C4-2B (cell line): ENCODE measurements at regions not wholly inside any gene's neighbourhood (a gene's known extent, or its start where the extent isn't known, plus 50 kb on each side); places are given as distances from the start of the nearest gene placed in this dataset.

Experiments used
- H3K27ac ChIP-seq: fragments of 450-650 bp; 2 replicates; pipeline ENCODE4 v1.5.1; 2017
- ZFX ChIP-seq: fragments of 450-650 bp; IDR thresholded peaks from 2 replicates; pipeline ENCODE4 v1.6.1; 2017
- TF ChIP-seq, protein P1 (sequence below): fragments of 450-650 bp; conservative IDR thresholded peaks from 2 replicates; pipeline ENCODE4 v1.5.1; 2017; ENCODE audit warnings: mild to moderate bottlenecking

DNA sequence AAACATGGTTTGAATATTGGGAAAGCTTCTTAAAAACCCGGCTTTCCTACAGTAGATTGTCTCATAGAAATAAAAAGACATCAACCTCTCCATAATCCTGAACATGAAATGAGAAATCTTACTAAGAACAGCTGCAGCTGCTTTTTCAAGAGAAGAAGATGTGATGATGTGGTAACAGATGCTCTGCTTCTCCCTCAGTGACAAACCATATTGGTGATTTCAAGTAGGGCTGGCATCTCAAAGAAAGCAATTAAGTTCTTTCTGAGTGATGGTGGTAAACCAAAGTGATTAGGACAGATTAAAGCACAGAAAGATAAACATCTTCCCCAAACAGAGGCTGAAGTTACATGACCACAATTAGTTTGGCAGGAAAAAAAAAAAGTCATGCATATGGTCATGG is 1477.7 kb downstream of the RAPGEF2 start:
- no peak for TF ChIP-seq ZFX
- TF ChIP-seq, protein P1, sequence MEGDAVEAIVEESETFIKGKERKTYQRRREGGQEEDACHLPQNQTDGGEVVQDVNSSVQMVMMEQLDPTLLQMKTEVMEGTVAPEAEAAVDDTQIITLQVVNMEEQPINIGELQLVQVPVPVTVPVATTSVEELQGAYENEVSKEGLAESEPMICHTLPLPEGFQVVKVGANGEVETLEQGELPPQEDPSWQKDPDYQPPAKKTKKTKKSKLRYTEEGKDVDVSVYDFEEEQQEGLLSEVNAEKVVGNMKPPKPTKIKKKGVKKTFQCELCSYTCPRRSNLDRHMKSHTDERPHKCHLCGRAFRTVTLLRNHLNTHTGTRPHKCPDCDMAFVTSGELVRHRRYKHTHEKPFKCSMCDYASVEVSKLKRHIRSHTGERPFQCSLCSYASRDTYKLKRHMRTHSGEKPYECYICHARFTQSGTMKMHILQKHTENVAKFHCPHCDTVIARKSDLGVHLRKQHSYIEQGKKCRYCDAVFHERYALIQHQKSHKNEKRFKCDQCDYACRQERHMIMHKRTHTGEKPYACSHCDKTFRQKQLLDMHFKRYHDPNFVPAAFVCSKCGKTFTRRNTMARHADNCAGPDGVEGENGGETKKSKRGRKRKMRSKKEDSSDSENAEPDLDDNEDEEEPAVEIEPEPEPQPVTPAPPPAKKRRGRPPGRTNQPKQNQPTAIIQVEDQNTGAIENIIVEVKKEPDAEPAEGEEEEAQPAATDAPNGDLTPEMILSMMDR: no peak
- H3K27ac ChIP-seq: no peak overlapping the region

DNA sequence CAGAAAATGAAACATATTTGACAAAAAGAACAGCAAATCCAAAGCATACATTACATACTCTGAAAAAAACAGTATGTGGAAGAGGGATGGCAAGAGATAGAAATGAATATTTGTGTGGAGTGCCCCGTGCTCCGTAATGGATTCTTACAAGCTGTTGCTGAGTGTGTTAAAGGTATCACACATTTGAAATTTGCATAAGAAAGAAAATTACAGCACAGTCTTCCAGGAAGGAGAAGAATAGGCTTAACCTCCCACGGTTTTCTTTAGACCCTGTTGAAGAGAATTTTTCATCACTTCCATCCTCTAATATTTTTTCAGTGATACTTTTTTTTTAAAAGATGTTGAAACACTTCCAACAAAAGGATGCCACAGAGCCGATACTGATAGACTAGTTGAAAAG is 1489.4 kb downstream of the RAPGEF2 start:
- H3K27ac ChIP-seq: no peak overlapping the region
- TF ChIP-seq, protein P1: no peak
- no peak for TF ChIP-seq ZFX

DNA sequence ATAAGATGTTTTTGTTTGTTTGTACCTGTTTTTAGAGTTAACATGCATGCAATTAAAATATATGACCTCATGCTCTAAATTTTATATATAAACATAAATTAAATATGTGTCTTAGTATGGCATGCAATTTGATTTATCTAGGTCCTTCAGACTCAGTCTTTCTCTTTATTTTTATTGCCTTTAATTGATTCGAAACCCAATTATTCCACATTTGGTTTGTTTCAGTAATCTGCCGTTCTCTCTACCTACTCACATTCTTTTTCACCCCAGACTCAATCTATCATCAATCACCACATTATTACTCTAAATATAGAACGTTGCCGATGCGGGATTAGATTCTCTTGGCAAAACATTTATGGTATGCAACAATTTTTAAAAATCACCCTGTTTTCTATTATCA is 1492.8 kb downstream of the RAPGEF2 start:
- H3K27ac ChIP-seq: no peak overlapping the region
- no peak for TF ChIP-seq ZFX
- TF ChIP-seq, protein P1: no peak

DNA sequence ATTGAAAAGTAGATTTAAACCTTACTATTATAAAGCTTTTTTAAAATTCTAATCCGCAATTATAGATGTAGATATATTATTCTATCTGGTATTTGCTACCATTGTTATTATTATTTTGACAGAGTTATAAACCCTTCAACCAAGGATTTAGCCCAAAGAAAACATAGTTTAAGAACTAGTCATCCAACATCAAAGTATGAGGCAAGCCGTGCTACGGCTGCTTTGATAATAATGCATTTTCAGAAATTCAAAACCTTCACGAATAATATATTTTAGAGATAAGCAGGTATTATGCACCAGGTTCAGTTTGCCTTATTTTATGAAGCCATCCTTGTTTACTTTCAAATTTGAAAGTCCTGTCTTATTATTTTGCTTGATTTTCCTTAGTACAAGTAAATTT is 1501.7 kb downstream of the RAPGEF2 start:
- no peak for TF ChIP-seq ZFX
- TF ChIP-seq, protein P1: no peak
- no peak overlapping the region for H3K27ac ChIP-seq

- TF ChIP-seq ZFX: no peak
- TF ChIP-seq, protein P1: no peak
- H3K27ac ChIP-seq: no peak overlapping the region
These were observed 1508.3 kb downstream of the RAPGEF2 start for GRCh38 chr4:160611181-160611580.

- TF ChIP-seq, protein P1: no peak
- TF ChIP-seq ZFX: no peak
- H3K27ac ChIP-seq: no peak overlapping the region
These were observed 1528.2 kb downstream of the RAPGEF2 start for GRCh38 chr4:160631044-160631443.

GRCh38 chr4:160652790-160653189 is 1511.0 kb downstream of the FSTL5 start:
- no peak overlapping the region for H3K27ac ChIP-seq
- TF ChIP-seq ZFX: no peak
- TF ChIP-seq, protein P1: no peak
